ENCODE measurements at regions not wholly inside any gene's neighbourhood (a gene's known extent, or its start where the extent isn't known, plus 50 kb on each side); places are given as distances from the start of the nearest gene placed in this dataset.
"Not testable (repeated sequence)": the region's sequence is repeated elsewhere in the genome, so short reads cannot be mapped to it uniquely, and the experiment has no call there.

DNA sequence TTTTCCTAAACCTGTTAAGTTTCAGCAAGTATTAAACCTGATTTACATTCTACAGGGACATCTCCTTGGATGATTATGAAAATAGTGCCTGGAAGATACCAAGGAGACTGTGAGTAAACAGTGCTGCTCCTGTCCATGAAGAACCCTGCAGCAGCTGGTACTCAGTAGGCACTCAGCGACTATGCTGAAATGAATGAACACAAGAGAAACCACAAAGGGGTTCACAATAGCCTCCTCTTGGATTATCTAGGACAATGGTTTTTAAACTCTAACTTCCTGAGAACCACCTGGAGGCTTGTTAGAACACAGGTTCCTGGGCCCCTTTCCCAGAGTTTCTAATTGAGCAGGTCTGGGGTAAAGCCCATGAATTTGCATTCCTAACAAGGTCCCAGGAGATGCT, 488.4 kb upstream of the UBE2E2 start:
- no peak for DNase-seq

GRCh38 chr3:22720596-22720995, 482.5 kb upstream of the UBE2E2 start:
- no peak for DNase-seq

DNA sequence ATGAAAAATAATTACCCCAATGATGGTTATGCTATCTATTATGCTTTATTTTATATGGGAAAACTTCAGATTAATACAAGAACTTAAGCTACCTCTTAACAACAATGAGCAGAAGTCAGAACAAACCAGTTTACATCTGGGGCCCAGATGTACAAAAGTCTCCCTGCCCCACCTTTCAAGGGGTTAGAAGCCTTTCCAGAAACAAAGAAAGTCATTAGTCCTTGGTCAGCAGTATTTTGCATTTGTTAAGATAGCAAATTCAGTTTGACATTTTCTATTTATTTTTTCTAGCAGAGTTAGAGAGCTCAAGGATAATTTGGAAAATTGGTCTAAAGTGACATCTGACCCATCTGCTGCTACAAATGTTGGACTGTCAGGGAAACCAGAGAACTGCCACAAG, 478.7 kb upstream of the UBE2E2 start:
- DNase-seq, result no peak

GRCh38 chr3:22728406-22728805, 474.7 kb upstream of the UBE2E2 start:
- no peak for DNase-seq

- DNase-seq, result no peak
Measured at GRCh38 chr3:22729212-22729611, 473.9 kb upstream of the UBE2E2 start.

DNA sequence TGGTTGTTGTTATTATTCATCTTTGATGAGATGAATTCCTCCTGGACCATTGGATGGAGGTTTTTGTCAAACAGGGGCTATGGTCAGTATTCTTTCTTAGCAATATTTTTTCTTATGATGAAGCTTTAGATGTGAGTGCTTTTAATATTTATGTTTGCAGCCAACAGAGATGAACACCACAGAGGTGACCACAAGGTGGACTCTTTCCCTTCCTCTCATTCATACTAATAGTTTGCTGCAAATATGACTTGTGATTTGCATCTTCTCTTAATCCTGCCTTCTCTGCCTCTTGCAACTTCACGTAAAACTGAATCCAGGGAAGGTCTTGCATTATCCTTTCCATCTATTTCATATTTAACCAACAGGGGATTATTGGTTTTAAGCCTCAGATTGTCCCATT, 473.1 kb upstream of the UBE2E2 start:
- DNase-seq, result no peak

DNA sequence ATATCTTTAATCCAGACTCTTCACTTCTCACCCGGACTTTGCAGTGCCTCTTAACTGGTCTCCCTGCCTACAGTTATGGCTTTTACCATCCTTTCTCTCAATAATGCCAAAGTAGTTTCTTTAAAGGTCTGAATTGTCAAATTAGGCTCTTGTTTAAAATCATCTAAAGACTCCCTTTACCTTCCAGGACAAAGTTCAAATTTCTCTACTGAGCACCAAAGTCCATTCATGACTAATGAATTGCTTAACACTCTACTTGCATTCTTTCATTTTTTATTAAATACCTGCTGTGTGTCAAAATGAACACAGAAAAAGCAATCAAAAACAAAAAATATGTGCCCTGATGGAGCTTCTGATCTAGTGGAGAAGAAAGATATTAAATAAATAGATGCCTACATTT, 472.4 kb upstream of the UBE2E2 start:
- DNase-seq, result no peak

- DNase-seq, result no peak
Measured at GRCh38 chr3:22731901-22732300, 471.2 kb upstream of the UBE2E2 start.

GRCh38 chr3:22732641-22733040, 470.5 kb upstream of the UBE2E2 start:
- no peak for DNase-seq

DNA sequence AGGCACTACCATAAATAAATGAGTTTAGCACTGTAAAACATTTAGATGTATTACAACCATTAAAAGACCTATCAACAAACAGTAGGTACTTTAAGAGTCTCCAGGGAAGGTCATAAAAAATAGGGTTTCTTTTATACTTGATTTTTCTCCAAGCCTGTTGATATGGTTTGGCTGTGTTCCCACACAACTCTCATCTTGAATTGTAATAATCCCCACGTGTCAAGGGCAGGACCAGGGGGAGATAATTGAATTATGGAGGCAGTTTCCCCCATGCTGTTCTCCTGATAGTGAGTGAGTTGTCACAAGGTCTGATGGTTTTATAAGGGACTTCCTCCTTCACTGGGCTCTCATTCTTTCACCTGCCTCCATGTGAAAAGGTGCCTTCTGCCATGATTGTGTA, 468.9 kb upstream of the UBE2E2 start:
- no peak for DNase-seq

DNA sequence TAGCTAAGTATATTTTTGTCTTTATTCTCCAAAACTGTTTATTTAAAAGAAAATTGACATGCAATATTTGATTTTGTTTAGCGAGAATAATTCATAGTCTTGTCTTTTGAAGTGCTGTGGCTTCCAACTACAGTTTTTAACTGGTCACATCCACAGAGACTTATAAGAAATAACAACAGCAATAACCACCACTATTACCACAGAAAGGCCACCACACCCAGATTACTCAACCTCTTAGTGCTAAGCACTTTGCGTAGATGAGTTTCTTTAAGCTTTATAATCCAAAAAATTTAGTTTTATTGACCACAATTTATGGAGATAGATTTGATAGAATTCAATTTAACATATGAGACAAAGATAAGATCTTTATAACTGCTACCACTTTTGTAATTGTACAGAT, 468.4 kb upstream of the UBE2E2 start:
- DNase-seq, result no peak

DNA sequence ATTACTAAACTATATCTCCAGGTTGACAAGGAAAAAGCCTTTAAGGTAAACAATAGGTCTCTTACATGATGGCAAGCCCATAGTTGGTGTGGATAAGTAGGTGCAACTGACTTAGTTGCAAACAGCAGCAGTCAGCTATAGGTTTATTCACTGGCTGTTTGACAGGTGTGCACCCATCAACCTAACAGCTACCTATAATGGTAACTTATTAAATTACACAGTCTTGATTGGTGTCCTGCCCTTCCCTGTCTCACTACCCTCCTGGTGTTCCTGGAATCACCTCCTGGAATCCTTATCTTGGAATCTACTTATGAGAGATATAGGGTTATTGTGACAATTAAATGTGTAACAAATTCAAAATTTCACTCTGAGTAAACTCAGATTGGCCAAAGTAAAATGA, 467.8 kb upstream of the UBE2E2 start:
- no peak for DNase-seq

GRCh38 chr3:22743386-22743785, 459.7 kb upstream of the UBE2E2 start:
- not testable (repeated sequence) for DNase-seq

DNA sequence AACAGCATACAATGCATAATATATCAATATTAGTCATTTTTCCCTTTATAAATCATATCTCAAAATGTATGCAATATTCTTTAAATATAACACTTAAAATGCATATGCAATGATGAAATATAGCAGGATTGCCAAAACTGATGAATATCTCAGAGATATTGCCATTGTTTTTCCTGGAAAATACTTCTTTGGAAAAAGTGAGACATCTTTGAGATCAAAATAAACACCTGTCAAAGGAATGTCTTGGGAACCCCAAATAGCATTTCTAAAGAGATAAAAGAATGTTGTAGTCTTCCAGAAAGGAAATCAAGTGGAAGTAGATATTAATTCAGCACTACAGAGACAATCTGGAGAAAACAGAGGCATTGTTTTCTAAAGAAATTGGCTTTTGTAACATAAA, 457.8 kb upstream of the UBE2E2 start:
- DNase-seq, result no peak

GRCh38 chr3:22746221-22746620, 456.9 kb upstream of the UBE2E2 start:
- no peak for DNase-seq

DNA sequence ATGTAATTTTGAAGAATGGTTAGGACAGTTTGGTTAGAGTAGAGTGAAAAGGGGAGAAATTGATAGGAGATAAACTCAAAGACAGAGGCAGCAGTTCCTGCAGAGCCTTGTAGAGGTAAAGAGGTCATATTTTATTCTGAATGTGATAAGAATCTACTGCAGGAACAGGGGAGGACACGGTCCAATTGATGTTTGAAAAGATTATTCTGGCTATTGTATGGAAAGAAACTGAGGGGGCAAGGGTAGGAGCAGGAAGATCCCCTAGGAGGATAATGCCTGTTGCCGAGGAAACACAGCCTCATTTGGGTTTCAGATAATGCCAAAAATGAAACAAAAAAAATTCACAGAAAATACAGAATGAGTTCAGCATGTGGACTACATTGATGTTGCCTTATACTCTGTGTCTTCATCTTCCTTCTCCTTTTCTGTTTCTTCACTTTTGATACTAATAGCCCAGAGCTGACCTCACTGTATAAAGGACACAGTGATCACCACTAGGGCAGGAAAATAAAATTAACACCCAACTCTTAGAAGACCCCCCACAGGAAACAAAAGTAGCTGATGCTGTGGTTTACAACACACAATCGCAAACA, 454.6 kb upstream of the UBE2E2 start:
- no peak for DNase-seq

GRCh38 chr3:22759636-22760310, 443.4 kb upstream of the UBE2E2 start:
- DNase-seq, result no peak

DNA sequence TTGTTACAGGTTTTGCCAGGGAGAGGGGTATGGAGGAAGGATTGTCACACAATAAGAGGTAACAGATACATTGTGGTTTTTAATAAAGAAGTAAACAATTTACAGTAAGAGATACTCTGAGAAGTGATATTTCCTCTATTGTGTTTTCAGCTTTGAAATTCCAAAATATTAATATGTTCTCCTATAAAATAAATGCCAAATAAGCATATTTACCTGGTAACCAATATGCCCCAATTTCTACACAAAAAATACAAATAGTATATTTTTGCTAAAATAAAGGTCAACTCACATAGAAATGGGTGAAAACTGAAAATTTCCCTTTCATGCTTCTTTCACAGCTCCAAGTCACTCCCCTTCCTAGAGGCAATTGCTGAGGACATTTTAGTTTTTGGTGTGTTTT, 437.4 kb upstream of the UBE2E2 start:
- DNase-seq, result no peak

GRCh38 chr3:22777834-22778233, 425.3 kb upstream of the UBE2E2 start:
- no peak for DNase-seq

DNA sequence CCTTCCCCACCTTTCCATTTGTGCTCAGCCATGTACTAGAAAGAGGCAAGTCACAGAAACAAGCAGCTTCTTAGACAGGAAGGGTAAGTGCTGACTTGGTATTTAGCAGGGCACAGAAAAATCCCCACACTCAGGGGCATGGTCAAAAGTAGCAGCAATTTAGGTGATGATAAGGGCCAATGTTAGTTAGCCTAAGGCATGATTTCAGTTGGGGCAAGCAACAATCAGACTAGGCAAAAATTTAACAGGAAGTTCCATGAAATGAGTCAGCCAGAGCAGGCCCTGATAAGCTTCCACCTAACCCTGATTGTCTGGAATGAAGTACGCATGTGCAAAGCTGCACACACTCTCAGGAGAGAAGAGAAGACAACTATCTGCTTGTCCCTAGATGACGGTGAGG, 423.4 kb upstream of the UBE2E2 start:
- DNase-seq, result no peak

DNA sequence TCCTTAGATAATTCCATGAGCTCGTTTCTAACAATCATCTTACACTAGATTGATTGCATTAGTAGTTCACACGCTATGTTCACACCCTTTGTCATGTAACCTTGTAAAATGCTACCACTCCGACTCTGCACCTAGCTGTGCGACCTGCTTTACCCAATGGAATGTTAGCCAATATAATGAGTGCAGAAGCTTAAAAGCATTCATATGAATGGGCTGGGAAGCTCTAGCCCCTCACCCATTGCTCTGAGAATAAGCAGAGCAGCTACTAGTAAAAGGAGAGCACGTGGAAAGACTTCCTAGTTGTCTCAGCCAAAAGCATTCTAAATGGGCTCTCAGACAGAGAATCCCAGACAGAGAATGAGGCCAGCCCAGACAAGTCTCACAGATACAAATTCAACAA, 410.6 kb upstream of the UBE2E2 start:
- DNase-seq, result no peak

DNA sequence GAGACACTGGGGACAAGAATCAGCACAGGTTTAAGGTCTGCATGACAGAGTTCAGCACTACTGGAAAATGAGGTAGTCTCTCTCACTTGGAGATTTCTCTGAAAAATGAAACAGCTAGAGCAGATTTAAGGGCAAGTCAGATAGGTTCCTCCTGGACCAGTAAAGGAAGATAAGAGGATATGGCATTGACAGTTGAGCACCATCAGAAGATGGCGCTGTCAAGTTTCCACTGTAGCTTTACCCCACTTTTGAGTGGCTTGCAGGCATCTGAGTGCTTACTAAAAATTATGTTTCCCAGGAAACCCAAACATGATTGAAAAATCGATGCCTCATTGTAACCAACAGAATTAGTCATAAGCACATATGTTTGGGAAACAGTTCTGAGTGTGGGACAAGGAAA, 407.2 kb upstream of the UBE2E2 start:
- no peak for DNase-seq

- no peak for DNase-seq
Measured at GRCh38 chr3:22798461-22798860, 404.7 kb upstream of the UBE2E2 start.

DNA sequence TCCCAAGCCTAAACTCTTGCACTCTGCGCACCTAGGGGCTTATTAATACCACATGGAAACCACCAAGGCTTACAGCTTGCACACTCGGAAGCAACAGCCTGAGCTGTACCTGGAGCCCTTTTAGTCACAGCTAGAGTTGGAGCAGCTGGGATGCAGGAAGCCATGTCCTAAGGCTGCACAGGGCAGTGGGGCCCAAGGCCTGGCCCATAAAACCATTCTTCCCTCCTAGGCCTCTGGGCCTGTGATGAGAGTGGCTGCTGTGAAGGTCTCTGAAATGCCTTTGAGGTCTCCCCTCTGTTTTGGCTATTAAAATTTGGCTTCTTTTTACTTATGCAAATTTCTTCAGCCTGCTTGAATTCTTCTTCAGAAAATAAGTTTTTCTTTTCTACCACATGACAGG, 383.9 kb upstream of the UBE2E2 start:
- no peak for DNase-seq

DNA sequence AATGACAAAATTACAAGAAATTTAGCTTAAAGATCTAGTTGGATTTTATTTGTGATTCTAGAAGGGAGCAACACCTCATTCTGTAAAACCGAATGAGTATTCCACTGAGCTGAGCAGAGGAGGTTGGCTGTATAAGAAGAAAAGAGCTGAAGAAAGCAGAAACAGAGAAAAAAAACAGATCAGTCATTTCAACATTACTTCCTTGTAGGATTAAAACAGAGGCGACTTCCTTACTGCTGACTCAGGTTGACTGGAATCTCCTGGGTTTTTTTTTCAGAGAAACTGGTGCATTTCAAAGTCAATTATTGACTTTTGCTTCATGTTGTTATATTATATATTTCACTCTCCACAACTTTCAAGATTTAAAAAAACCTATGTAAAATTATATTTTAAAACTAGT, 368.1 kb upstream of the UBE2E2 start:
- DNase-seq, result no peak

All from T1000 (cell line).